ENCODE measurements at regions not wholly inside any gene's neighbourhood (a gene's known extent, or its start where the extent isn't known, plus 50 kb on each side); places are given as distances from the start of the nearest gene placed in this dataset.

- DNase-seq (ENCODE audit: low read depth in 2 of 2), result no peak
Measured at GRCh38 chr1:30419831-30420230, 303.6 kb downstream of the MATN1 start.

GRCh38 chr1:30418939-30419720, 304.3 kb downstream of the MATN1 start:
- no peak for DNase-seq (ENCODE audit: low read depth in 2 of 2)

GRCh38 chr1:30418061-30418938, 305.1 kb downstream of the MATN1 start:
- no peak for DNase-seq (ENCODE audit: low read depth in 2 of 2)

GRCh38 chr1:30417701-30418046, 305.7 kb downstream of the MATN1 start:
- DNase-seq (ENCODE audit: low read depth in 2 of 2), result no peak

GRCh38 chr1:30417001-30417700, 306.2 kb downstream of the MATN1 start:
- DNase-seq (ENCODE audit: low read depth in 2 of 2), result no peak

GRCh38 chr1:30416221-30416820, 307.1 kb downstream of the MATN1 start:
- DNase-seq (ENCODE audit: low read depth in 2 of 2), result no peak

- no peak for DNase-seq (ENCODE audit: low read depth in 2 of 2)
Measured at GRCh38 chr1:30415171-30415940, 308.0 kb downstream of the MATN1 start.

GRCh38 chr1:30414851-30415165, 308.6 kb downstream of the MATN1 start:
- no peak for DNase-seq (ENCODE audit: low read depth in 2 of 2)

- no peak for DNase-seq (ENCODE audit: low read depth in 2 of 2)
Measured at GRCh38 chr1:30414086-30414850, 309.1 kb downstream of the MATN1 start.

- DNase-seq (ENCODE audit: low read depth in 2 of 2), result no peak
Measured at GRCh38 chr1:30413606-30414005, 309.8 kb downstream of the MATN1 start.

GRCh38 chr1:30413111-30413440, 310.3 kb downstream of the MATN1 start:
- DNase-seq (ENCODE audit: low read depth in 2 of 2), result no peak

- no peak for DNase-seq (ENCODE audit: low read depth in 2 of 2)
Measured at GRCh38 chr1:30412241-30413110, 310.9 kb downstream of the MATN1 start.

- DNase-seq (ENCODE audit: low read depth in 2 of 2), result no peak
Measured at GRCh38 chr1:30411206-30411605, 312.2 kb downstream of the MATN1 start.

- DNase-seq (ENCODE audit: low read depth in 2 of 2), result no peak
Measured at GRCh38 chr1:30410153-30410851, 313.1 kb downstream of the MATN1 start.

GRCh38 chr1:30409476-30410152, 313.8 kb downstream of the MATN1 start:
- no peak for DNase-seq (ENCODE audit: low read depth in 2 of 2)

- no peak for DNase-seq (ENCODE audit: low read depth in 2 of 2)
Measured at GRCh38 chr1:30407865-30408580, 315.4 kb downstream of the MATN1 start.

GRCh38 chr1:30406996-30407864, 316.2 kb downstream of the MATN1 start:
- DNase-seq (ENCODE audit: low read depth in 2 of 2), result no peak

Data from stimulated activated CD4-positive, alpha-beta T cell treated with anti-CD3 and anti-CD28 coated beads, Interleukin-15, amount 100 ng/mL, for 48 hours (primary cell).